PC-9 (cell line): ENCODE measurements at regions not wholly inside any gene's neighbourhood (a gene's known extent, or its start where the extent isn't known, plus 50 kb on each side); places are given as distances from the start of the nearest gene placed in this dataset.
"Not testable (repeated sequence)": the region's sequence is repeated elsewhere in the genome, so short reads cannot be mapped to it uniquely, and the experiment has no call there.

Experiments
- CTCF ChIP-seq: fragments of 200-600 bp; sonication (generic); conservative IDR thresholded peaks from 2 replicates; pipeline ENCODE4 v1.6.1; 2017; ENCODE audit warnings: mixed run types, antibody characterized with exemption, mild to moderate bottlenecking, moderate library complexity
- EZH2 ChIP-seq: fragments of 200-600 bp; sonication (generic); IDR thresholded peaks from 2 replicates; pipeline ENCODE4 v1.8.0; 2017; ENCODE audit warnings: antibody characterized with exemption, low read depth

DNA sequence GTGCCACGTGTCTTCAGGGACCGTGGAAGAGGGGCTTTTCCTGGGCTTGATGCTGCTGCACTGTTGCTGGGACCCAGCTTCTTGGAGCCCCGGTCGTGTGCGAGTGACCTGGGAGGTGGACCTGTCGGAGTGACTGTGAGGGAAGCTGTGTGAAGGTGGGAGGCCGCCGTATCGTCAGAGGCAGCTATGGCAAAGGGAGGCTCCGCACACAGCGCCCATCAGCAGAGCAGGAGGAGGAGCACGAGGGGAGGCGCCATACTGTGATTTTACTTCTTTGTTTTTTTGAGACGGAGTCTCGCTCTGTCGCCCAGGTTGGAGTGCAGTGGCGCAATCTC, 171.0 kb downstream of the LAT start:
- not testable (repeated sequence) for TF ChIP-seq CTCF, EZH2
